Gastrocnemius medialis (tissue), 4 donors: ENCODE measurements at regions not wholly inside any gene's neighbourhood (a gene's known extent, or its start where the extent isn't known, plus 50 kb on each side); places are given as distances from the start of the nearest gene placed in this dataset.

Experiments used
- ATAC-seq, 2 donors: fragments of 150-250 bp; one replicate each; pipeline ENCODE4 v1.9.1; 2016
- DNase-seq, 2 donors: peaks; one replicate each; pipeline ENCODE4 v3.0.0-alpha.2; 2019
- H3K27ac ChIP-seq, 4 donors: fragments of 200-600 bp; sonication (generic); 1 replicate in 1 of 4; 2 replicates in 3 of 4; pipeline ENCODE4 v1.5.1; 2016 to 2018; ENCODE audit warnings: mild to moderate bottlenecking in 2 of 4, moderate library complexity in 1 of 4
- H3K27me3 ChIP-seq, 3 donors: fragments of 200-600 bp; sonication (generic) in 2 of 3; 1 replicate in 1 of 3; 2 replicates in 2 of 3; pipeline versions ENCODE4 v1.5.1 to v1.6.0; 2016 to 2019; ENCODE audit warnings: mild to moderate bottlenecking in 1 of 3, moderate library complexity in 1 of 3
- H3K36me3 ChIP-seq, 2 donors: fragments of 200-600 bp; sonication (generic) in 1 of 2; one replicate each; pipeline ENCODE4 v1.5.1; 2017 to 2018
- H3K4me1 ChIP-seq, 2 donors: fragments of 200-600 bp; sonication (generic) in 1 of 2; one replicate each; pipeline ENCODE4 v1.5.1; 2016 to 2017; ENCODE audit warnings: mild to moderate bottlenecking in 2 of 2
- H3K4me3 ChIP-seq, 4 donors: fragments of 200-600 bp; sonication (generic) in 3 of 4; 1 replicate in 1 of 4; 2 replicates in 3 of 4; pipeline ENCODE4 v1.5.1; 2016 to 2019; ENCODE audit warnings: mild to moderate bottlenecking in 2 of 4
- H3K9me3 ChIP-seq, 3 donors: fragments of 200-600 bp; sonication (generic) in 2 of 3; 1 replicate in 1 of 3; 2 replicates in 2 of 3; pipeline ENCODE4 v1.5.1; 2016 to 2019
- CTCF ChIP-seq, 5 experiments: fragments of 450-650 bp in 3 of 5; fragments of 200-600 bp in 2 of 5; sonication (generic) in 2 of 5; IDR thresholded peaks in 4 of 5; conservative IDR thresholded peaks in 1 of 5; 1 replicate in 4 of 5; 2 replicates in 1 of 5; pipeline ENCODE4 v1.5.1; 2016 to 2019; ENCODE audit warnings: antibody characterized with exemption in 5 of 5, mild to moderate bottlenecking in 3 of 5, moderate library complexity in 3 of 5
- POLR2A ChIP-seq, 2 donors: fragments of 450-650 bp; IDR thresholded peaks; one replicate each; pipeline ENCODE4 v1.6.1; 2017; ENCODE audit warnings: antibody characterized with exemption in 2 of 2, mild to moderate bottlenecking in 2 of 2, moderate library complexity in 2 of 2
- in situ Hi-C, 4 donors: fragments of 200-750 bp; cut with MboI; loops; one replicate each; pipeline versions ENCODE4 v1.15.0 to v1.8.0; 2017; ENCODE audit warnings: low sequenced_read_pairs in 4 of 4
- intact Hi-C: fragments of 100-400 bp; cut with DNase I; formaldehyde crosslinking; loops from one replicate; pipeline ENCODE4 v1.15.1; 2023; ENCODE audit warnings: low total_unique reads

GRCh38 chr20:61118429-61119224, 133.4 kb upstream of the CDH4 start:
- Histone ChIP-seq H3K9me3 (no peaks in the 10 kb centered on the region), H3K4me1 (no peaks in the 10 kb centered on the region), H3K4me3 (no peak overlapping the region), H3K27me3 (peaks cover 0 to 4% (median 2%) of the 10 kb centered on the region in 3 donors), H3K36me3 (no peaks in the 10 kb centered on the region), H3K27ac (no peak overlapping the region)
- intact Hi-C loops (no loop called here), in situ Hi-C loops (loop anchor here in 1 of 4 donors (25.0 kb wide), 1 partner anchor 1056 kb away; no protein-coding TSS in a partner anchor)
- ATAC-seq (no peak), DNase-seq (no peak)
- TF ChIP-seq CTCF (IDR thresholded peaks at IDR 0.05 in 4 of 5, conservative IDR thresholded peaks at IDR 0.05 in 1 of 5) (no peak), POLR2A (IDR thresholded peaks at IDR 0.05) (no peak)

GRCh38 chr20:61119273-61119672, 132.8 kb upstream of the CDH4 start:
- H3K36me3 ChIP-seq: no peaks in the 10 kb centered on the region
- DNase-seq (no peak), ATAC-seq (no peak)
- no peak overlapping the region for H3K4me3 ChIP-seq
- intact Hi-C loops: no loop called here
- peaks cover 0 to 4% (median 2%) of the 10 kb centered on the region in 3 donors for H3K27me3 ChIP-seq
- no peaks in the 10 kb centered on the region for H3K9me3 ChIP-seq
- TF ChIP-seq CTCF (IDR thresholded peaks at IDR 0.05 in 4 of 5, conservative IDR thresholded peaks at IDR 0.05 in 1 of 5): no peak
- TF ChIP-seq POLR2A (IDR thresholded peaks at IDR 0.05): no peak
- in situ Hi-C loops: loop anchor here in 1 of 4 donors (25.0 kb wide), 1 partner anchor 1057 kb away; no protein-coding TSS in a partner anchor
- H3K27ac ChIP-seq: no peak overlapping the region
- H3K4me1 ChIP-seq: no peaks in the 10 kb centered on the region

- Histone ChIP-seq H3K9me3 (no peaks in the 10 kb centered on the region), H3K4me1 (no peaks in the 10 kb centered on the region), H3K4me3 (no peak overlapping the region), H3K27me3 (peaks cover 0 to 4% (median 2%) of the 10 kb centered on the region in 3 donors), H3K36me3 (no peaks in the 10 kb centered on the region), H3K27ac (no peak overlapping the region)
- no peak for ATAC-seq
- in situ Hi-C loops: loop anchor here in 1 of 4 donors (10.0 to 25.0 kb wide), 2 partner anchors 905 to 1058 kb away; no protein-coding TSS in a partner anchor
- intact Hi-C loops: loop anchor here (2.0 kb wide), 1 partner anchor 909 kb away; no protein-coding TSS in a partner anchor
- TF ChIP-seq CTCF (IDR thresholded peaks at IDR 0.05 in 4 of 5, conservative IDR thresholded peaks at IDR 0.05 in 1 of 5) (no peak), POLR2A (IDR thresholded peaks at IDR 0.05) (no peak)
- DNase-seq: no peak
These were observed 132.2 kb upstream of the CDH4 start for GRCh38 chr20:61119794-61120410.

GRCh38 chr20:61120595-61121515, 131.2 kb upstream of the CDH4 start:
- in situ Hi-C loops: loop anchor here in 1 of 4 donors (10.0 to 25.0 kb wide), 2 partner anchors 906 to 1059 kb away; no protein-coding TSS in a partner anchor
- ATAC-seq: peak; percentile 53 to 68
- Histone ChIP-seq H3K27ac (no peak overlapping the region), H3K4me3 (no peak overlapping the region), H3K36me3 (no peaks in the 10 kb centered on the region), H3K27me3 (peaks cover 0 to 4% (median 2%) of the 10 kb centered on the region in 3 donors), H3K4me1 (no peaks in the 10 kb centered on the region), H3K9me3 (no peaks in the 10 kb centered on the region)
- intact Hi-C loops: loop anchor here (2.0 kb wide), 1 partner anchor 910 kb away; no protein-coding TSS in a partner anchor
- peak; percentile 14 to 41 for DNase-seq
- no peak for TF ChIP-seq POLR2A (IDR thresholded peaks at IDR 0.05)
- peak in 2 of 5 experiments; percentile 28 to 43 for TF ChIP-seq CTCF (IDR thresholded peaks at IDR 0.05 in 4 of 5, conservative IDR thresholded peaks at IDR 0.05 in 1 of 5)
